ENCODE measurements at regions not wholly inside any gene's neighbourhood (a gene's known extent, or its start where the extent isn't known, plus 50 kb on each side); places are given as distances from the start of the nearest gene placed in this dataset.

DNA sequence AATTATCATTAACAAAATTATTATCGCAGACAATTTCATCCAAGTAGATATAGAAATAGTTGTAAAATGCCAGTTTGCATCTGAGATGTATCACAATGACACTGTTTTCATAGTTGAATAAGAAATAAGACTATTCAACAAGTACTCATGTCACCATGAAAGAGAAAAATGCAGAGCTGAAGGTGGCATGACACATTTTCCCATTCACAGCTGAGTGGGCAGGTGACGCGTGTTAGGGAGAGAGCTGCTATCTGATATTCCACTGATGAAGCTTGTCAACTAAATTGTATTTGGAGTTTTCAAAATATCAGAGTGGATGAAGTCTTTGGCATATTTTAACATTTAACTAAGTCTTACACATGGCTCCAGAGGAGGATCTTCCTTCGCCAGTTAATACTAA, 70.3 kb upstream of the HDAC9 start:
- TF ChIP-seq POLR2A (IDR thresholded peaks at IDR 0.05) = no peak
- TF ChIP-seq, protein P1, sequence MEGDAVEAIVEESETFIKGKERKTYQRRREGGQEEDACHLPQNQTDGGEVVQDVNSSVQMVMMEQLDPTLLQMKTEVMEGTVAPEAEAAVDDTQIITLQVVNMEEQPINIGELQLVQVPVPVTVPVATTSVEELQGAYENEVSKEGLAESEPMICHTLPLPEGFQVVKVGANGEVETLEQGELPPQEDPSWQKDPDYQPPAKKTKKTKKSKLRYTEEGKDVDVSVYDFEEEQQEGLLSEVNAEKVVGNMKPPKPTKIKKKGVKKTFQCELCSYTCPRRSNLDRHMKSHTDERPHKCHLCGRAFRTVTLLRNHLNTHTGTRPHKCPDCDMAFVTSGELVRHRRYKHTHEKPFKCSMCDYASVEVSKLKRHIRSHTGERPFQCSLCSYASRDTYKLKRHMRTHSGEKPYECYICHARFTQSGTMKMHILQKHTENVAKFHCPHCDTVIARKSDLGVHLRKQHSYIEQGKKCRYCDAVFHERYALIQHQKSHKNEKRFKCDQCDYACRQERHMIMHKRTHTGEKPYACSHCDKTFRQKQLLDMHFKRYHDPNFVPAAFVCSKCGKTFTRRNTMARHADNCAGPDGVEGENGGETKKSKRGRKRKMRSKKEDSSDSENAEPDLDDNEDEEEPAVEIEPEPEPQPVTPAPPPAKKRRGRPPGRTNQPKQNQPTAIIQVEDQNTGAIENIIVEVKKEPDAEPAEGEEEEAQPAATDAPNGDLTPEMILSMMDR (IDR thresholded peaks at IDR 0.05) = no peak
